HepG2 (cell line): ENCODE measurements at regions not wholly inside any gene's neighbourhood (a gene's known extent, or its start where the extent isn't known, plus 50 kb on each side); places are given as distances from the start of the nearest gene placed in this dataset.

Experiments
- ATAC-seq: fragments of 200-7000 bp; cut with Tn5 transposase; 3 replicates; pipeline ENCODE4 v1.9.1; 2020; ENCODE audit warnings: mild to moderate bottlenecking, moderate library complexity
- BruUV-seq: library from RNA; stranded (reverse); fragments of 400-500 nt; replicated peaks from 2 replicates; lab custom pipeline; 2021; lab: Mats Ljungman, UMichigan
- CTCF ChIA-PET: fragments of 300-600 bp; formaldehyde crosslinking; extraction: SDS; loops from one replicate; lab custom pipeline; 2021; ENCODE audit warnings: low total read pairs, inconsistent platforms, low intra/inter-chr PET ratio; lab: Yijun Ruan, JAX
- POLR2A ChIA-PET: fragments of 350-600 bp; sonication (Branson Sonifier 250); formaldehyde crosslinking; loops from one replicate; lab custom pipeline; 2020; ENCODE audit warnings: antibody characterized with exemption, inconsistent platforms; lab: Yijun Ruan, JAX
- DNase-seq: peaks from one replicate; pipeline ENCODE4 v3.0.0-alpha.2; 2015; ENCODE audit warnings: low spot score
- FAIRE-seq: peaks from 3 replicates; lab custom pipeline; 2011; peaks lifted over from hg19 to GRCh38; lab: Jason Lieb, UNC
- H2AFZ ChIP-seq: one replicate; pipeline ENCODE4 v1.6.1; 2011; ENCODE audit warnings: low read length, inconsistent platforms
- H3K27ac ChIP-seq: fragments of 300-600 bp; 3 replicates; pipeline ENCODE4 v1.8.0; 2011; ENCODE audit warnings: mixed run types, mild to moderate bottlenecking, mixed read lengths, low read length, inconsistent platforms; ENCODE audit not compliant: insufficient read depth; ENCODE audit errors: extremely low read length
- H3K27me3 ChIP-seq, 2 experiments: fragments of 200-600 bp in 1 of 2; 2 replicates in 1 of 2; 3 replicates in 1 of 2; pipeline versions ENCODE4 v1.6.0 to v1.8.0; 2011; ENCODE audit warnings: low read length in 2 of 2, mild to moderate bottlenecking in 2 of 2, moderate library complexity in 2 of 2, inconsistent platforms in 1 of 2; ENCODE audit not compliant: insufficient read depth in 2 of 2, control insufficient read depth in 1 of 2
- H3K36me3 ChIP-seq, 2 experiments: fragments of 200-600 bp in 1 of 2; replicated peaks in 1 of 2; 2 replicates in 1 of 2; 3 replicates in 1 of 2; pipeline versions ENCODE4 v1.5.1 to v1.8.0; 2011; ENCODE audit warnings: low read length in 2 of 2, inconsistent platforms in 1 of 2; ENCODE audit not compliant: insufficient read depth in 2 of 2, control insufficient read depth in 1 of 2
- H3K4me1 ChIP-seq: 2 replicates; pipeline ENCODE4 v1.5.1; 2012; ENCODE audit warnings: low read length, inconsistent platforms; ENCODE audit not compliant: insufficient read depth
- H3K4me2 ChIP-seq: 2 replicates; pipeline ENCODE4 v1.6.0; 2011; ENCODE audit warnings: low read depth, low read length, inconsistent platforms
- H3K4me3 ChIP-seq, 3 experiments: fragments of 200-600 bp in 1 of 3; sonication (generic), shearing (Covaris generic) in 1 of 3; replicated peaks in 1 of 3; 2 replicates each; pipeline ENCODE4 v1.5.1; 2011 to 2016; ENCODE audit warnings: low read length in 3 of 3, inconsistent platforms in 2 of 3, low read depth in 2 of 3, mild to moderate bottlenecking in 2 of 3, control low read depth in 1 of 3, mixed read lengths in 1 of 3; ENCODE audit not compliant: insufficient read depth in 1 of 3
- H3K79me2 ChIP-seq: one replicate; pipeline ENCODE4 v1.6.1; 2011; ENCODE audit warnings: low read length, inconsistent platforms; ENCODE audit not compliant: insufficient read depth
- H3K9ac ChIP-seq: 2 replicates; pipeline ENCODE4 v1.6.0; 2011; ENCODE audit warnings: mild to moderate bottlenecking, low read depth, low read length, inconsistent platforms; ENCODE audit not compliant: insufficient read depth
- H3K9me3 ChIP-seq: 2 replicates; pipeline ENCODE4 v1.5.1; 2012; ENCODE audit warnings: mild to moderate bottlenecking, low read length
- H4K20me1 ChIP-seq: 2 replicates; pipeline ENCODE4 v1.6.0; 2011; ENCODE audit warnings: inconsistent platforms, mild to moderate bottlenecking, low read length, moderate library complexity; ENCODE audit not compliant: insufficient read depth
- FOXO1 ChIP-seq: sonication (generic); formaldehyde crosslinking; IDR thresholded peaks from 2 replicates; pipeline ENCODE4 v1.4.0; 2020; ENCODE audit warnings: missing genetic modification reagents
- HNRNPUL1 ChIP-seq: fragments of 200-400 bp; formaldehyde crosslinking; IDR thresholded peaks from 2 replicates; pipeline ENCODE4 v1.6.1; 2017; ENCODE audit warnings: low read depth, mild to moderate bottlenecking, low read length, moderate library complexity
- IRF2 ChIP-seq: IDR thresholded peaks from 2 replicates; pipeline ENCODE4 v1.6.1; 2018; ENCODE audit warnings: missing genetic modification reagents, missing compliant biosample characterization
- KAT8 ChIP-seq: IDR thresholded peaks from 2 replicates; pipeline ENCODE4 v1.6.1; 2016; ENCODE audit warnings: missing genetic modification reagents, missing compliant biosample characterization
- KDM5A ChIP-seq: fragments of 200-600 bp; sonication (generic); IDR thresholded peaks from 2 replicates; pipeline ENCODE4 v1.7.0; 2018; ENCODE audit warnings: antibody characterized with exemption, mild to moderate bottlenecking, low read length, borderline replicate concordance
- MZF1 ChIP-seq: sonication (generic); formaldehyde crosslinking; IDR thresholded peaks from 2 replicates; pipeline ENCODE4 v1.8.1; 2023; ENCODE audit warnings: mild to moderate bottlenecking, missing genetic modification reagents, borderline replicate concordance
- POLR2A ChIP-seq, 2 experiments: IDR thresholded peaks; 2 replicates each; pipeline ENCODE4 v1.6.1; 2011; ENCODE audit warnings: low read depth in 2 of 2, low read length in 2 of 2, mild to moderate bottlenecking in 1 of 2, moderate library complexity in 1 of 2; ENCODE audit not compliant: insufficient read depth in 1 of 2
- SMYD3 ChIP-seq: sonication (generic); formaldehyde crosslinking; IDR thresholded peaks from 2 replicates; pipeline ENCODE4 v1.8.1; 2023; ENCODE audit warnings: mild to moderate bottlenecking, missing genetic modification reagents
- U2AF1 ChIP-seq: fragments of 200-400 bp; formaldehyde crosslinking; optimal IDR thresholded peaks from 2 replicates; pipeline ENCODE3; 2017; ENCODE audit warnings: mild to moderate bottlenecking, low read depth, low read length
- ZBTB1 ChIP-seq: sonication (generic); formaldehyde crosslinking; IDR thresholded peaks from 2 replicates; pipeline ENCODE4 v1.4.0; 2020; ENCODE audit warnings: missing genetic modification reagents, borderline replicate concordance
- ZBTB7A ChIP-seq: sonication (generic); formaldehyde crosslinking; IDR thresholded peaks from 2 replicates; pipeline ENCODE4 v1.8.0; 2022; ENCODE audit warnings: mild to moderate bottlenecking, missing genetic modification reagents
- ZNF12 ChIP-seq: sonication (generic); formaldehyde crosslinking; IDR thresholded peaks from 2 replicates; pipeline ENCODE4 v1.5.0; 2020; ENCODE audit warnings: missing genetic modification reagents
- ZNF136 ChIP-seq: sonication (generic); formaldehyde crosslinking; IDR thresholded peaks from 2 replicates; pipeline ENCODE4 v1.8.1; 2022; ENCODE audit warnings: low read depth, mild to moderate bottlenecking, moderate library complexity, missing genetic modification reagents
- ZNF160 ChIP-seq: sonication (generic); formaldehyde crosslinking; IDR thresholded peaks from 2 replicates; pipeline ENCODE4 v1.8.0; 2022; ENCODE audit warnings: mild to moderate bottlenecking, inconsistent platforms, missing genetic modification reagents
- ZNF329 ChIP-seq: sonication (generic); formaldehyde crosslinking; IDR thresholded peaks from 2 replicates; pipeline ENCODE4 v1.9.0; 2021; ENCODE audit warnings: low read depth, mild to moderate bottlenecking, missing genetic modification reagents
- ZNF331 ChIP-seq: sonication (generic); formaldehyde crosslinking; IDR thresholded peaks from 2 replicates; pipeline ENCODE4 v1.4.0; 2020; ENCODE audit warnings: missing genetic modification reagents
- ZNF552 ChIP-seq: sonication (generic); formaldehyde crosslinking; IDR thresholded peaks from 2 replicates; pipeline ENCODE4 v1.9.0; 2022; ENCODE audit warnings: missing genetic modification reagents, mild to moderate bottlenecking, borderline replicate concordance
- ZNF564 ChIP-seq: sonication (generic); formaldehyde crosslinking; IDR thresholded peaks from 2 replicates; pipeline ENCODE4 v1.8.1; 2023; ENCODE audit warnings: mild to moderate bottlenecking, missing genetic modification reagents
- ZNF616 ChIP-seq: sonication (generic); formaldehyde crosslinking; IDR thresholded peaks from 2 replicates; pipeline ENCODE4 v1.5.0; 2020; ENCODE audit warnings: low read depth, mild to moderate bottlenecking, missing genetic modification reagents
- ZNF674 ChIP-seq: sonication (generic); formaldehyde crosslinking; IDR thresholded peaks from 2 replicates; pipeline ENCODE4 v1.5.0; 2020; ENCODE audit warnings: low read depth, mild to moderate bottlenecking, missing genetic modification reagents
- ZNF710 ChIP-seq: sonication (generic); formaldehyde crosslinking; IDR thresholded peaks from 2 replicates; pipeline ENCODE4 v1.5.0; 2020; ENCODE audit warnings: mild to moderate bottlenecking, missing genetic modification reagents, borderline replicate concordance
- WGBS: methylation state at CpG from one replicate; pipeline ENCODE4 v1.1.6; 2017; ENCODE audit warnings: low lambda C conversion rate; 5-methylcytosine and 5-hydroxymethylcytosine counted together
- in situ Hi-C: cut with HindIII; loops from 2 replicates; pipeline ENCODE4 v1.10.0; 2017; ENCODE audit warnings: low pct_unique_long_range_greater_than_20kb; ENCODE audit not compliant: extremely low pct_ligation_motif_present
- intact Hi-C: fragments of 100-400 bp; cut with micrococcal nuclease; formaldehyde crosslinking; loops from one replicate; pipeline ENCODE4 v1.10.0; 2022; ENCODE audit not compliant: unreplicated experiment

DNA sequence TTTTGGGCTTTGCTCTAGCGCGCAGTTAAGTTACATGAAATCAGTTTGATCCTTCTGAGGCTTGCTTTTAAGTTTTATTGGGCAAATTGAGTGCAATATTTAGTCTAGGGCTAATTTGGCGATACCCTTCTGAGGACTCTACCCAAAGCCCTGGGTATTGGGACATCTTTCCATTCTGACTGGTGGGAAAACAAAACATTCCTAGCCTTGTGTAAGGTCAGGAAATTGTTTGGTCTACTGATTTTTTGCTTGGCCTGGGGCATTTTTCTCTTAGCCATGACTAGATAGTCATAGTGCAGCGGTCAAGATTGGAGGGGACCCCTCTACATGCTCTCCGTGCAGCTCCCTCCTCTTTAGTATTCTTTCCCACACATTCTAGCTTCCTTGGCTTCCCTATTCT is 189.6 kb upstream of the PTGFR start:
- Histone ChIP-seq H4K20me1 (no peaks in the 10 kb centered on the region), H3K9me3 (no peaks in the 10 kb centered on the region), H3K4me2 (no peak overlapping the region), H3K27ac (no peak overlapping the region), H3K4me3 (no peak overlapping the region), H3K27me3 (no peaks in the 10 kb centered on the region), H3K79me2 (no peaks in the 10 kb centered on the region), H2AFZ (no peak overlapping the region), H3K36me3 (no peaks in the 10 kb centered on the region), H3K9ac (no peak overlapping the region), H3K4me1 (no peaks in the 10 kb centered on the region)
- TF ChIP-seq ZBTB7A (CRISPR knock-in tag) = no peak
- no peak for TF ChIP-seq U2AF1
- no peak for TF ChIP-seq ZNF12 (CRISPR knock-in tag)
- intact Hi-C loops (no loop called here), in situ Hi-C loops (no loop called here)
- ATAC-seq = no peak
- DNase-seq = no peak
- 20% methylated on average over 5 of the region's 5 CpGs for WGBS
- FAIRE-seq = no peak
- CTCF ChIA-PET = no interaction called here
- BruUV-seq = no TSS peak
- POLR2A ChIA-PET = no interaction called here

DNA sequence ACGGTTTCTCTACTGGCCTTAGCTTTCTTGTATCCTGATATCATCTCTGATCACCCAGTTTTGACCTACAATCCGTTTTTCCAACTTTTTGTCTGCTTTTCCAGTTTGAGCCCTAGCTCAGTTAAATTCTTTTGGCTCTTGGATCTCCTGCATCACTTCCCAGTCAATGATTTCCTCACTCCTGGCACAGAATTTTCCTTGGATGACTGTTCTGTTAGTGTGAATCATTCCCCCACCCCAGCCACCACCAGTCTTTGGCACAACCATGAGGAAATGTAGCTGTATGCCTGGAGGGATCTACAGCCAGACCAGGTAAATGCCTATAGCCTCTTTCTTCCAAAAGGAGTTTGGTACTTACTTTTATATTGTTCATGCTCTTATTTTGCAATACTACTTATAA is 187.2 kb upstream of the PTGFR start:
- 0% methylated on average over 2 of the region's 2 CpGs for WGBS
- H2AFZ ChIP-seq = no peak overlapping the region
- no peaks in the 10 kb centered on the region for H3K4me1 ChIP-seq
- H3K36me3 ChIP-seq = no peaks in the 10 kb centered on the region
- no TSS peak for BruUV-seq
- intact Hi-C loops = no loop called here
- CTCF ChIA-PET = no interaction called here
- H3K27ac ChIP-seq = no peak overlapping the region
- no peak for TF ChIP-seq KDM5A
- TF ChIP-seq HNRNPUL1 = no peak
- TF ChIP-seq ZNF552 = no peak
- TF ChIP-seq IRF2 (CRISPR knock-in tag) = no peak
- no peak for TF ChIP-seq ZNF331 (CRISPR knock-in tag)
- no peak for TF ChIP-seq KAT8 (CRISPR knock-in tag)
- no peak for TF ChIP-seq ZNF616
- TF ChIP-seq POLR2A (IDR thresholded peaks at IDR 0.05; ENCODE audit: insufficient read depth in 1 of 2, low read depth in 2 of 2, low read length in 2 of 2) = no peak
- TF ChIP-seq MZF1 (CRISPR knock-in tag) = no peak
- TF ChIP-seq ZNF160 (CRISPR knock-in tag) = no peak
- no peak for TF ChIP-seq ZNF136 (CRISPR knock-in tag)
- no peak for TF ChIP-seq ZNF710 (CRISPR knock-in tag)
- no peak for TF ChIP-seq ZBTB1 (CRISPR knock-in tag)
- no peak for TF ChIP-seq ZNF564
- no peak for TF ChIP-seq FOXO1
- TF ChIP-seq ZNF329 (CRISPR knock-in tag) = no peak
- no peak for TF ChIP-seq ZNF674 (CRISPR knock-in tag)
- no peak for TF ChIP-seq ZNF12 (CRISPR knock-in tag)
- no peak for TF ChIP-seq SMYD3 (CRISPR knock-in tag)
- TF ChIP-seq, all 625 proteins: peak for 0
- no peak for ATAC-seq
- no peak overlapping the region for H3K9ac ChIP-seq
- H4K20me1 ChIP-seq = no peaks in the 10 kb centered on the region
- in situ Hi-C loops = no loop called here
- H3K79me2 ChIP-seq = no peaks in the 10 kb centered on the region
- no peak for DNase-seq
- POLR2A ChIA-PET = no interaction called here
- no peak overlapping the region for H3K4me2 ChIP-seq
- H3K4me3 ChIP-seq = no peak overlapping the region
- no peaks in the 10 kb centered on the region for H3K9me3 ChIP-seq
- H3K27me3 ChIP-seq = no peaks in the 10 kb centered on the region
- FAIRE-seq = no peak
